Esophagus squamous epithelium (tissue), 5 donors: ENCODE measurements at regions not wholly inside any gene's neighbourhood (a gene's known extent, or its start where the extent isn't known, plus 50 kb on each side); places are given as distances from the start of the nearest gene placed in this dataset.

ENCODE experiments used
- DNase-seq: peaks from one replicate; lab custom pipeline; 2025; lab: John Stamatoyannopoulos, UW
- H3K27ac ChIP-seq, 4 donors: fragments of 200-600 bp; sonication (generic); one replicate each; pipeline ENCODE4 v1.5.1; 2016 to 2019; ENCODE audit warnings: mild to moderate bottlenecking in 1 of 4
- H3K27me3 ChIP-seq, 4 donors: fragments of 200-600 bp; sonication (generic); 1 replicate in 3 of 4; 2 replicates in 1 of 4; pipeline versions ENCODE4 v1.5.1 to v1.6.0; 2017 to 2021; ENCODE audit warnings: antibody characterized with exemption in 1 of 4
- H3K36me3 ChIP-seq, 3 donors: fragments of 200-600 bp; sonication (generic); one replicate each; pipeline ENCODE4 v1.5.1; 2016 to 2019
- H3K4me1 ChIP-seq, 3 donors: fragments of 200-600 bp; sonication (generic); one replicate each; pipeline ENCODE4 v1.5.1; 2017 to 2019
- H3K4me3 ChIP-seq, 4 donors: fragments of 200-600 bp; sonication (generic); 1 replicate in 3 of 4; 2 replicates in 1 of 4; pipeline ENCODE4 v1.5.1; 2016 to 2019; ENCODE audit warnings: mild to moderate bottlenecking in 2 of 4, moderate library complexity in 1 of 4
- H3K9me3 ChIP-seq, 3 donors: fragments of 200-600 bp; sonication (generic); one replicate each; pipeline ENCODE4 v1.5.1; 2016 to 2019
- CTCF ChIP-seq, 6 experiments: fragments of 450-650 bp in 4 of 6; fragments of 200-600 bp in 2 of 6; sonication (generic) in 2 of 6; IDR thresholded peaks; one replicate each; pipeline ENCODE4 v1.5.1; 2016 to 2019; ENCODE audit warnings: antibody characterized with exemption in 6 of 6, mild to moderate bottlenecking in 4 of 6, moderate library complexity in 4 of 6
- POLR2A ChIP-seq, 4 donors: fragments of 450-650 bp; IDR thresholded peaks; one replicate each; pipeline ENCODE4 v1.6.1; 2017; ENCODE audit warnings: antibody characterized with exemption in 4 of 4, mild to moderate bottlenecking in 4 of 4, moderate library complexity in 3 of 4
- WGBS, 2 donors: methylation state at CpG; one replicate each; pipeline ENCODE4 v1.1.5; 2018; 5-methylcytosine and 5-hydroxymethylcytosine counted together
- intact Hi-C: fragments of 100-400 bp; cut with DNase I; formaldehyde crosslinking; loops from one replicate; pipeline ENCODE4 v1.15.0; 2022
- donor health status: DM: yes; HTN: yes; CAD: no.

GRCh38 chr20:41989935-41990635 is 371.9 kb upstream of the CHD6 start:
- TF ChIP-seq POLR2A (IDR thresholded peaks at IDR 0.05) (no peak), CTCF (IDR thresholded peaks at IDR 0.05) (no peak)
- 35 to 43% methylated on average over 10 of the region's 10 CpGs for WGBS, 2 donors
- intact Hi-C loops: no loop called here

DNA sequence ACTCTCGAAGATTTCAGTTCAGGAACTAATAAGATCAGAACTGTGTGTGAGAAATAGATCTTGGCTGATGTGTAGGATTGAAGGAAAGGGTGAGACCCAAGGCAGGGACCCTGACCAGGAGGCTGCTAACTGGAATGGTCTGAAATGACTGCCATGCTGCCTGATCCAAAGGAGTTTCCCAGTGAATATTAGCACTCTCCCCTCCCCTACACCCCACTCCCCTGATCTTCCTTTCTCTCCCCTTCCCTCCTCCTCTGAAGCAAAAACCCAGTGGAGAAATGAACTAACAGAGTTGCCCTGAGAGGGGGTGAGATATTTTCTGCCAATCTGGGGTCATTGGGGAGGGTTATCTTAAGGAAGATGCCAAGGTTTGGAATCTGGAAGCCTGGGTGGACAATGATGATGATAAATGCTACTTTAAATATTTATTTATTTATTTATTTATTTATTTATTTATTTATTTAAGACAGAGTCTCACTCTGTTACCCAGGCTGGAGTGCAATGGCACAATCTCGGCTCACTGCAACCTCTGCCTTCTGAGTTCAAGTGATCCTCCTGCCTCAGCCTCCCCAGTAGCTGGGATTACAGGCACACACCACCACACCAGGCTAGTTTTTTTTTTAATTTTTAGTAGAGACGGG is 371.0 kb upstream of the CHD6 start:
- Histone ChIP-seq H3K36me3 (no peaks in the 10 kb centered on the region), H3K9me3 (no peaks in the 10 kb centered on the region), H3K4me1 (no peaks in the 10 kb centered on the region), H3K4me3 (no peak overlapping the region), H3K27ac (no peak overlapping the region), H3K27me3 (peaks cover 0 to 8% (median 0%) of the 10 kb centered on the region in 4 donors)
- DNase-seq: no peak
- no peak for TF ChIP-seq POLR2A (IDR thresholded peaks at IDR 0.05)
- intact Hi-C loops: no loop called here
- 75 to 76% methylated on average over 3 of the region's 3 CpGs for WGBS, 2 donors

More at GRCh38 chr20:41989935-41990635, 371.9 kb upstream of the CHD6 start:
- peaks cover 0 to 8% (median 0%) of the 10 kb centered on the region in 4 donors for H3K27me3 ChIP-seq
- no peak overlapping the region for H3K4me3 ChIP-seq
- no peak overlapping the region for H3K27ac ChIP-seq
- H3K36me3 ChIP-seq: no peaks in the 10 kb centered on the region
- DNase-seq: no peak
- no peaks in the 10 kb centered on the region for H3K4me1 ChIP-seq
- no peaks in the 10 kb centered on the region for H3K9me3 ChIP-seq

GRCh38 chr20:41984031-41984430 is 365.9 kb upstream of the CHD6 start:
- TF ChIP-seq CTCF (IDR thresholded peaks at IDR 0.05) (no peak), POLR2A (IDR thresholded peaks at IDR 0.05) (no peak)
- intact Hi-C loops: no loop called here
- Histone ChIP-seq H3K27ac (no peak overlapping the region), H3K36me3 (no peaks in the 10 kb centered on the region), H3K9me3 (no peaks in the 10 kb centered on the region), H3K27me3 (peaks cover 0 to 5% (median 0%) of the 10 kb centered on the region in 4 donors), H3K4me1 (no peaks in the 10 kb centered on the region), H3K4me3 (no peak overlapping the region)
- DNase-seq: no peak
- WGBS, 2 donors: 60 to 65% methylated on average over 2 of the region's 2 CpGs

GRCh38 chr20:41983159-41983558 is 365.0 kb upstream of the CHD6 start:
- Histone ChIP-seq H3K4me1 (no peaks in the 10 kb centered on the region), H3K27ac (no peak overlapping the region), H3K4me3 (no peak overlapping the region), H3K9me3 (no peaks in the 10 kb centered on the region), H3K27me3 (peaks cover 0 to 4% (median 0%) of the 10 kb centered on the region in 4 donors), H3K36me3 (no peaks in the 10 kb centered on the region)
- TF ChIP-seq CTCF (IDR thresholded peaks at IDR 0.05): no peak
- no peak for TF ChIP-seq POLR2A (IDR thresholded peaks at IDR 0.05)
- 70 to 89% methylated on average over 4 of the region's 4 CpGs for WGBS, 2 donors
- intact Hi-C loops: no loop called here
- DNase-seq: no peak

DNA sequence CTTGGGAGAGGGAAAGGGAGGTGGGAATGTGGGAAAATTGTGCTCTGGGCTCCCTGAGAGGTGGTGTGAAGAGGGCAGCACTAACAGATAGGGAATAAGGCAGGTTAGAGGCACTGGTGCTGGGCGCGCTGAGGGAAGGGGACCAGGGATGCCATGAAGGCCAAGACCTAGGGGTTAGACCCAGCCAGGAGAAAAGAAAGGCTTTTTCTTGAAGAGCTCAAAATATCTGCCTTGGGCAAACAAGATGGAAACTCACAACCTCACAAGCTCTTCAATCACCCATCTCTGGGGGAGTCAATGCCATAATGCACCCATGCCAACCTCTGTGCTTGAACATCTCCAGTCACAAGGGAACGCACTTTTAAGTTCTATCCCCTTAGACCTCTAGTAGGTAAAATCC is 363.6 kb upstream of the CHD6 start:
- Histone ChIP-seq H3K27me3 (no peaks in the 10 kb centered on the region), H3K27ac (no peak overlapping the region), H3K9me3 (no peaks in the 10 kb centered on the region), H3K36me3 (no peaks in the 10 kb centered on the region), H3K4me1 (no peaks in the 10 kb centered on the region), H3K4me3 (no peak overlapping the region)
- TF ChIP-seq POLR2A (IDR thresholded peaks at IDR 0.05): no peak
- TF ChIP-seq CTCF (IDR thresholded peaks at IDR 0.05): no peak
- intact Hi-C loops: no loop called here
- 84 to 97% methylated on average over 3 of the region's 3 CpGs for WGBS, 2 donors
- DNase-seq: no peak
